ENCODE measurements at regions not wholly inside any gene's neighbourhood (a gene's known extent, or its start where the extent isn't known, plus 50 kb on each side); places are given as distances from the start of the nearest gene placed in this dataset.

GRCh38 chr1:82273816-82274215 is 473.1 kb downstream of the ADGRL2 start:
- TF ChIP-seq CTCF (conservative IDR thresholded peaks at IDR 0.05; ENCODE audit: low read depth, low read length) (no peak), RFX5 (IDR thresholded peaks at IDR 0.05; ENCODE audit: low read depth, low read length) (no peak), RAD21 (IDR thresholded peaks at IDR 0.05; ENCODE audit: low read length) (no peak), MAFK (IDR thresholded peaks at IDR 0.05; ENCODE audit: low read depth, low read length) (no peak), USF2 (IDR thresholded peaks at IDR 0.05; ENCODE audit: low read depth, low read length) (no peak), FOS (IDR thresholded peaks at IDR 0.05; ENCODE audit: low read depth, low read length) (no peak), POLR2A (IDR thresholded peaks at IDR 0.05; ENCODE audit: low read depth, low read length) (no peak), CEBPB (IDR thresholded peaks at IDR 0.05; ENCODE audit: low read depth, low read length) (no peak), CHD1 (IDR thresholded peaks at IDR 0.05; ENCODE audit: low read depth, low read length) (no peak), MAZ (IDR thresholded peaks at IDR 0.05; ENCODE audit: borderline replicate concordance, low read depth, low read length) (no peak)
